ENCODE measurements at regions not wholly inside any gene's neighbourhood (a gene's known extent, or its start where the extent isn't known, plus 50 kb on each side); places are given as distances from the start of the nearest gene placed in this dataset.
"Not testable (repeated sequence)": the region's sequence is repeated elsewhere in the genome, so short reads cannot be mapped to it uniquely, and the experiment has no call there.

DNA sequence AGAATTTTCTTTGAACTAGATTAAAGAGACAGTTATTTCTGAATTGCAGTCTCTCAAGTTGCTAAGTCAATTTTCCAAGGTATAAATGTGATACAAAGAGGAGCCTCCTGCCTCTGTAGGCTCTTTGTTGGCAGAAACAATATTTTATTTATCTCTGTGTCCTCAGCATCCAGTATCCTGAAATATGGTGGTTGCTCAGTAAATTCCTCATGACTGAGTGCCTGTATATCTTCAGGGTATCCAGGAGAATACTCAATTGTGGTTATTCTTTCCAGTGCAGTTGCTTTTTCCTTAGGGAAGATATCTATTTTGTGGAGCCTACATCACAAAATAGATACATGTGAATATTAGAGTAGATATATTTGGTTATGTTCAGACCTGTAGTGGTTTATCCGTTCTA, 144.8 kb upstream of the FERD3L start:
- DNase-seq = no peak

DNA sequence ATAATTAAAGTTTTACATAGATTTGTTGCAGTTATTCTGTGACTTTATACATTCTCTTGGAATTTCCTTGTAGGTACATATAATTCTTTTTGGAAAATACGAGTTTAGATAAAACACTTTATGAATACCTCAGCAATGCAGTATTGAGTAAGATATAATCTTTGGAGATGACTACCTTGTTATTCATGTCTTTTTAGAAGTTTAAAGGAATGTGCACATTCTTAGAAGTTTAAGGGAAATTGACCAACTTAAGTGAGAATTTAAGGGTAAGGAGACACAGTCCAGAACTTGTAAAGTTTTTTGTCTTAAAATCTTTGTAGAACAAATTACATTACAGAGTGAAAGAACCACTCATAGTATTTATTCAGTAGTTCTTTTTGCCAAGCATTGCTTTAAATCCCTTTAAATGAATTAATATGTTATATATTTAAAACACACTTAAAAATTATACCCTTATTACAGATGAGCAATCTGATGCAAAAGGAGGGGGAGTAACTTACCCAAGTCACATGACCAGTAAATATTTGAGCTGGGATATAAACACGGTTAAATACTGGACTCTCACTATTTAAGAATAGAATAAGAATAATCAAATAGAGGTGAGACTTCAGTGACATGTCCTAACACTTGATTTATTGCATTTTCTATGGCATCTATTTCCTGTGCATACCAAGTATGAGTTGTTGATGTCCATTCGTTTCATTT, 139.5 kb upstream of the FERD3L start:
- no peak for DNase-seq

DNA sequence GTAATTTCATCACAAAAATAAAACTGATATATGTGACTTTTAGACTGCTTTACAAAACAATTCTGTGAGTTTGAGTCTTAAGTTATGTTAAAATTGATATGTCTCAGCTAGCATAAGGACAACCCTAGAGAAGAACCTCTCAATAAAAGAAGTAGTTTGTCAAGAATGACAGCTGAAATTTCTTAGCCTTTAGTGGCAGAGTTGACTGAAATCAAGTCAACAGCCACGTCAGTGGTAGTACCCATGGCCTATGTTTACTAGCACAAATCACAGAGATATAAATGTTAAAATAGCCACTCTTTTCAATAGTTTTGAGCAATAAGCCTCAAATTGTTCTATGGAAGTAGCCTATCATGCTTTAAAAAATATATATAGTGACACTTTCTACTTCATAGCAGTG, 138.9 kb upstream of the FERD3L start:
- no peak for DNase-seq

DNA sequence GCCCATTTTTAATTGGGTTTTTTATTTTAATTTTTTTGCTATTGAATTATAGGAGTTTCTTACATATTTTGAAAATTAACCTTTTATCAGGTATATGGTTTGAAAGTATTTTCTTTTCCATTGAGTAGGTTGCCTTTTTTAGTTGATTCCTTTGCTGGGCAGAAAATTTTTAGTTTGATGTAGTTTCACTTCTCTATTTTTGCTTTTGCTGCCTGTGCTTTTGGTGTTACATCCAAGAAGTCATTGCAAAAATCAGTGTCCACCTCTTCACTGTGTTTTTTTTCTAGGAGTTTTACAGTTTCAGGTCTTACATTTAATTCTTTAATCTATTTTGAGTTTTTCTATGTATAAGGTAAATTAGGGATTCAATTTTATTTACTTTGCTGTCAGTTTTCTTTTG, 129.8 kb upstream of the FERD3L start:
- no peak for DNase-seq

DNA sequence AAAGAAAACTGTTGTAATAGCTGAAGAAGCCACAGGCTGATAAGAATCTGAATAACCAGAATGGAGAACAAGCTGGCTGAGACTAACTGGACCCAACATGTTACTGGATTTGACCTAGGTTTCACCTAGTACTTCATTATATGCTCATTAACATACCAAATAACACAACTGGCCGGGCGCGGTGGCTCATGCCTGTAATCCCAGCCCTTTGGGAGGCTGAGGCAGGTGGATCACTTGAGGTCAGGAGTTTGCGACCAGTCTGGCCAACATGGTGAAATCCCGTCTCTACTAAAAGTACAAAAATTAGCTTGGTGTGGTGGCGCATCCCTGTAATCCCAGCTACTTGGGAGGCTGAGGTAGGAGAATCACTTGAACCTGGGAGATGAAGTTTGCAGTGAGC, 127.1 kb upstream of the FERD3L start:
- DNase-seq = not testable (repeated sequence)

DNA sequence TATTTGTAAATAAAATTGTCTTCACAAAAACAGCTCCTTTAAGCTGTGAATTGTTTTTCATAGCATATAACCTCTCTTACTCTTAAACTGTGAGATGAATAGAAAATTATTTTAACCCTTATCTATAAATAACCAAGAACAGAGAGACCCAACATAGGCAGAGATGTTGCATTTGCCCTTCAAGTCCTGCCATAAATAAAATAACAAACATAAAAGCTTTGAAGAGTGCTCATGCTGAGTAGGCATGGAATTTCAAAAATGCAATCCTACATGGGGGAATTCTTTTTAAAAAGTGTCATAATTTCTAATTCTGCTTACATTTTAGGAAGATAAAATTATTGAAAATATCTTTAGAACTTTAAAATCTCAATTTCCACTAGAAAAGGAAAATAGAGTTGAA, 124.1 kb upstream of the FERD3L start:
- no peak for DNase-seq

DNA sequence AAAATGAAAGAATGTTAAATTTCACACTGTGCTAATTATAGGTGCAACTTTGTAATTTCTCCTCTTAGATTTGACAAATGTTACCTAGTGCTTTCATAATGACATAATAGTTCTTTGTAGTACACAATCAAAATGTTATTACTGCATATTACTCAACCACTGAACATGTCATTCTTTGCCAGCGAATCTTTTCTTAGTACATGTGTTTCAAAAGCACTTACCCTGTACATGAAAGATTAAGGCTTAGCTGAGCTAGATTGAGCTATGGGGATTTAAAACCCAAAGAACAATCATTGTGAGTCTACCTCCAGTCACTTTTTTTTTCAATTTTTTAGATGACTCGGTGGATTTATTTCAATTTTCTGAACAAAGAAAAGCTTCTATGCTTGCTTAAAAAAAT, 123.5 kb upstream of the FERD3L start:
- no peak for DNase-seq

DNA sequence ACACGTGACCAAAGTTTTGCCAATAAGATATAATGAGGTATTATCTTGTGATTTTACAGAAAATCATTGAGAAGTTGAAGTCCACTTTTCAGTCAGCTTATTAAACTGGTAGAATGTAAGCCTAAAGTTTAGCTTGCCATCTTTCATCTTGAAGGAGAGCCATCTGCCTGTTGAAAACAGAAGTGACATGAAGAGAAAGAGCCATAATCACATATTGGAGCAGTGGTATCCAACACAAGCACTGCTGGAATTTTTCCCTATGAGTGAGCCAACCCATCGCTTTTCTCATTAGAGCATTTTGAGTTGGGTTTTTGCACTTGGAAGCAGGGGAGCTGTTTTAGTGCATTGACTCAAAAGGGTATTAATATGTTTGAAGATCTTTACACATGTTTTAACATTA, 117.6 kb upstream of the FERD3L start:
- no peak for DNase-seq

DNA sequence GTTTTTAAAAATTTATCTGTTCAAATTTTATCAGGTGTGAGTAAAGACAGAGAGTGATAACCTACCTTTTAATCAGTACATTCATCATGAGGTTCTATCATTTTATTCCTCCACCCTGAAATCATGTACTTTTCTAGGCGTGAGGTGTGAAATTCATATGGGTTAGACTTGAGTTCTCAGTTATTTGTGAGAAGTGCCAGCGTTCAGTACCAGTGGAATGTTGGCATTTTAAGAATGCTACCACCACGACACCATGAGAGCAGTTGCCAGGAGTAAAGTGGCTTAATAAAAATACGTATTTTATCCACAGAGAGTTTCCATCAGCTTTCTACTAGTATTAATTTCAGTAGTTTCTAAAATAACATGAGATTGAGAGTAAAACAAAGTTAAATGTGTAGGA, 104.1 kb upstream of the FERD3L start:
- no peak for DNase-seq

DNA sequence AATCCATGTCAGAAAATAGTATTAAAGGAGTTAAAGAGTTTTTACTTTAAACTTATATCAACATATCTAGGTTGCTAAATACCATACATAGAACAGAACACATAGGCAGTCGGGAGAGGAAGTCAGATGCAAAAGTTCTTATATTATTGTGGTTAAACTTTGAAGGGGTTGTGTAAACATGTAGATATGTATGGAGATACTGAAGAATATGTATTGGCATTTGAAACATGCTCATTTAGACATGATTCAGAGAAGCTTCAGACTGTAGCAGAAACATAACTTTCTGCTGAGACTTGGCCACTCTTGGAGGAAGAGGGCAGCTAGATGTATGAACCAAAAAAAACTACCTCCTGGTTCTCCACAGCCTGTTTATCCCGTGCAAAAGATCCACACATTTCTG, 103.5 kb upstream of the FERD3L start:
- DNase-seq = no peak

DNA sequence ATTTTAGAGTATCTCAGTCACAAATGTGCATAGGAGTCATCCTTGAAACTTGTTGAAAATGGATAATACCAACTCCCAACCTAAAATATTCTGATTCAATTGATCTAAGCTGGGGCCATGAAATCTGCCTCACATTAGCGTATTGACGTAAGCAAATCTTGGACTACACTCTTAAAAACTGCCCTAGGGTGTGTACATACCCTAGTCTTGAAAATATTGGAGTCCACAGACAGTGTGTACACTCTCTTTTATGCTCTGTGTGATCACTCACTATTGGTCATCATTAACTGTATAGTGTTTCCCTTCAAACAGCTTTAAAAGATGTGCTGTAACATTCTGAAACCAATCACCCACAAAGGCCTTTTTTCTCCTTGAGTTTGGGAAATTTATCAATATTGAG, 102.9 kb upstream of the FERD3L start:
- no peak for DNase-seq

DNA sequence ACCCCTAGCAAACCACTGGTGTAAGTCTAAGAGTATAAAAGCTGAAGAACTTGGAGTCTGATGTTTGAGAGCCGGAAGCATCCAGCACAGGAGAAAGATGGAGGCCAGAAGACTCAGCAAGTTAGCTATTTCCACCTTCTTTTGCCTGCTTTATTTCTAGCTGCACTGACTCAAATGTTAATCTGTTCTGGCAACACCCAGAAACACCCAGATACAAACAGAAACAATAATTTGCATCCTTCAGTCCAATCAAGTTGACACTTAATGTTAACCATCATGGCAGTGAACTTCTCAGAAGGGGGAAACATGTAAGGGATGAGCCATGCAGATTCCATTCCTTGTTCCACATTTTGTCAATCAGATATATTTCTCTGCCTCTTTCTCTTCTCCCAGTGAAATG, 101.8 kb upstream of the FERD3L start:
- DNase-seq = no peak

DNA sequence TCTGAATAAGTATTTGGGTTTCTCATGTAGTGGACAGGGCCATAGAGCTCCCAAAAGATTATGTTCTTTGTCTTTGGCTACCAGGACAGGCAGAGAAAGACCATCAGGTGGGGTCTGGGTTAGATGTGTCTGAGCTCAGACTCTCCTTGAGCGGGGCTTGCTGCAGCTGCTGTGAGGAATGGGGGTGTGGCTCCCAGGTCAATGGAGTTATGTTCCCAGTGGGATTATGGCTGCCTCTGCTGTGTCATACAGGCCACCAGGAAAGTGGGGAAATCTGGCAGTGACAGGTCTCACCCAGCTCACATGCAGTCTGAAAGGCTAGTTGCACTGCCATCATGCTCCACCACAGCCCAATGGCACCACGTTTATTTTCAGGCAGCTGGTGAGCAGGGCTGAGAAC, 97.0 kb upstream of the FERD3L start:
- DNase-seq = no peak

DNA sequence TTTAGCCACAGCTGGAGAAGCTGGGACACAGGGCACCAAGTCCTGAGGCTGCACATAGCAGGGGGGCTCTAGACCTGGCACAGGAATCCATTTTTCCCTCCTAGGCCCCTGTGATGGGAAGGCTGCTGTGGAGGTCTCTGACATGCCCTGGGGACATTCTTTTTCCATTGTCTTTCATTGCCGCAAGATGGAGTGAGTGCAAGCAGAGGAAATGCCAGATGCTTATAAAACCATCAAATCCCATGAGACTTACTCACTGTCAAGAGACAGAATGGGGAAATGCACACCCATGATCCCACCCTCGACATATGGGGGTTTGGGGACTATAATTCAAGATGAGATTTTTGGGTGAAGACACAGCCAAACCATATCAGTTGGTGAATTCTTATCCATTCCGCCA, 94.7 kb upstream of the FERD3L start:
- DNase-seq = no peak

DNA sequence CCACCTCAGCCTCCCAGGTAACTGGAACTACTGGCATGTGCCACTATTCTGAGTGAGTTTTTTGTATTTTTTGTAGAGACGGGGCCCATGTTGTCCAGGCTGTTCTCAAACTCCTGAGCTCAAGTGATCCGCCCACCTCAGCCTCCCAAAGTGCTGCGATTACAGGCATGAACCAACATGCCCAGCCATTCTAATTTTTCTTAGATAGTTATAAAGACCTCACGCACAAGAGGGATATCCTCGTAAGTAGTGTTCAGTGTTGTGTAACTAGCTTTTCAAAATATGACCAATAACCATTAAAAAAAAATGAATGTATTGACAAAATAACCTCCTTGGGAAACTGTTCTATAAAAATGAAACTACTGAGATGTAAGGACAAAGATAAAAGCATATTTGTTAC, 90.5 kb upstream of the FERD3L start:
- DNase-seq = no peak

DNA sequence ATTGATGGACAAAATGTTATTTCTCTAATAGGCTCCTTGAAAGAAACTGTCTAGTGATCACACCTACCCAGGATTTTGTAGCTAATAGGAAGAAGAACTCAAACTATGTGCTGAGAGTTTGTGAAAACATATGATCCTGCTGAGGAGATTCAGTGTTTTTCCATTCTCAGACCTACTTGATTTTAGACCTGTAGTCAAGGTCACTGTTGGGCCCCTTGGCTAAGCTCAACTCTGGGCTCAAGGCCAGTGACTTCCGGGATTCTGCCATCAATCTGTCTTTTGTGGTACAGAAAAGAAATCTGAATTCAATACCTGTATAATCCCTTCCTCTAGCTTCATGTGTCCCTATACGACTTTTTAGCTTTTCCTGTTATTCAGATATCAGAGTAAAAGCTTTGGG, 79.7 kb upstream of the FERD3L start:
- no peak for DNase-seq

DNA sequence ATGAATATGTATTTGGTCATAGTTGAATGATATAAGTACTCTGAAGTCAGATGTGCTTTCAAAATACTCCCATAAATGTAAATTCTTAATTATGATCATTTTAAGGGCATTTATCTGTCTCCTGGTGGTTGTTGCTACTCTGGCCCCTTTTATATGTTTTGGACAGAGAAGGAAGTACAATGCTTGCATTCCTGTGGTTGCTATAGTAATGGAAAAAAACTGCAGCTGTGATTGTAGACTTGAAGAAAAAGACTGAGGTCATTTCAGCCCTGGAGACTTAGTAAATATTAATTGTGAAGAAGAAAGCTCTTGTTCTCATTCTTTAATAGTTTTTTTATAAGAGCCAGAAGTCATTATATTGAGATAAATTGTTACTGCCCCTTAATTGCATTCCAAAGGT, 70.2 kb upstream of the FERD3L start:
- no peak for DNase-seq

DNA sequence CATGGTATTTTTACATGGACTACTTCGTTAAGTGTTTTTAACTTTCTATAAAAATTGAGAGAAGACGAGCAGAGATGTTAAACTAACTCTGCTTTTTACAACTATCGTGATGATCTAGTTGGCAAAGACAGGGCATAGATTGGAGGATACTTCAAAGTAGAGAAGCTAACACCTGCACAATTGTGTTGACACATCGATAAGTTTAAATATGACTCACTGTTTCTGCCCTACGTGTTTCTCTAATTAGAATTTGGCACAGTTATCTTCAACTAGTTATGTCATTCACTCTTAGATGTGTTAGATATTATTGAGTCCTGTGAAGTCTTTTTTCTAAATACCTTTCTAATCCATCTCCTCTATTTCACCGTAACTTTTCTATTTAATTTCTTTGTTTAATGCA, 68.5 kb upstream of the FERD3L start:
- DNase-seq = no peak

DNA sequence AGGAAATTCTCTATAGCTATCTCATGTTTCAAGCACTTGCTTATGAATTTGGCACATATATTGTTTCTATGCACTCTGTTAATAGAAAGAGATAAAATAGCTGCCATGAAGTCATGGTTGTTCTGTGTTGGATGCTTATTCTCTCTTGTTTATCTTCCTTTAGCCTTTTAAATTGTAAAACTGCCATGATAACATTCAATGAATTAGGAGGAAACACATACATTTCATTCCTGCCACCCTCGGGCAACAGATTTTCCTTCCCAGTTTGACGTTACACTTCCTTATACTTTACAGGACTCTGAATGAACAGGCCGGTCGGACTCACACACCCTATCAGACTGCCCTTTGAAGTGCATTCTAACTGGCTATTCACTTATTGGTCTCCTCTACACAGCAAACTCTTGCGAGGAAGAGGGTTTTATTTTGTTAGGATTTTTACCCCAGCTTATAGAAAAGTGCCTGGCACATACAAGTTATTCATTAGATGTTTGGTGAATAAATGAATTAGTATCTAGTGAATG, 65.7 kb upstream of the FERD3L start:
- DNase-seq = peak; percentile 43

DNA sequence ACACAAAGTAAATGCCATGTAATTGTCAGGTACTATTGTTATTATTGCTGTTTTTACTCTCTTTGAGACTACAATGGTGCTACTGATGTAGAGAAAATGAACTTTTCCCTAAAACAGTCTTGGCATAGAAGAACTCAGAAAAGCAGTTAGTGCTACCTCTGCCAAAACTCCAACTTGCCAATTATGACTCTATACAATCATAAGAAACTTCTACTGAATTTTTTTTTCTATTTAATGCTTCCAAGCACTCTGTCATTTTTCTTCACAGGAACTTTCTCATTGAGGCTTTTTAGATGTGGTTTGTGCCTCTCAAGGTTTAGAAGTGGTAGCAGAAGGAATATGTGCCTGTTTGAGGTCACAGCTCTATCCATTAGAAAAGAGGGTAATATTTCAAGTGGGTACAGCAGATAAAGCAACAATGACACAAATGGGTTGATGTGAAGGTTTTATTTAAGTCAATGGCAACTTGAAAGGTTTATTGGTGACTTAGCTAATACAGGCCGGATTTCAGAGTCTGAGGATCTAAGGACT, 64.0 kb upstream of the FERD3L start:
- DNase-seq = no peak

DNA sequence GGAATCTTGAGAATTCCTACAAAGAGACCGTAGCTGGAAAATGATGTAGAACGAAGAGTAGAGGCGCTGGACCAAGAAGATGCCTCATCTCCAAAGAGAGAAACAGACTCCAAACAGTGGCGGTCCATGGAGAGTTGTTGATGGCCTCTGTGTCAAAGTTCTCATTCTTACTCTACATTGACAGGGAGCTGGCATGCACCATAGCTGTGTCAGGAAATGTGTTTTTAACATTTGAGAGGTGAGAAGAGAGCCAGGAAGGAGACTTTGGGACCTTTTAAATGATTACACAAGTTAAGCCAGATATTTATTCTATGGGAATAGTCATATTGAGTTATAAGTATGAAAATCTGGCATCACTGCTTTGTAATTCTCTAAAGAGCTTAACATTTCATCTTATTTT, 61.5 kb upstream of the FERD3L start:
- no peak for DNase-seq

DNA sequence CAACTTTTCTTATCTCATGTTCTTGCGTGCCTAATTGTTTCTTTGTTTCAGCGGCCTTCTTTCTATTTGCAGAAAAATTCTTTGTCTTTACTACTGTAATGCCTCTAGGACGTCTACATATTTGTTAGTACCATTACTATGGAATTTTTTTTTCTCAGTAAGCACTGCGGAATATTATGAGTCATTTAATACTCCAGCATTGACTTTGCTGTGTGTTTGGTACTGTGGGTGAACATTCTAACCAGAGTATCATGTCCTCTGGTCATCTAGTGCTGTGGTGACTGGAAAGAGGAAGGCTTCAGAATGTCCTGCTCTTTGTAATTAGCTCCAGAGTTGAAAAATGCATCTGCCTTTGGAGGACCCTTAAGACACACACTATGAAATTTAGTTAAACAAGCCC, 58.5 kb upstream of the FERD3L start:
- DNase-seq = no peak

DNA sequence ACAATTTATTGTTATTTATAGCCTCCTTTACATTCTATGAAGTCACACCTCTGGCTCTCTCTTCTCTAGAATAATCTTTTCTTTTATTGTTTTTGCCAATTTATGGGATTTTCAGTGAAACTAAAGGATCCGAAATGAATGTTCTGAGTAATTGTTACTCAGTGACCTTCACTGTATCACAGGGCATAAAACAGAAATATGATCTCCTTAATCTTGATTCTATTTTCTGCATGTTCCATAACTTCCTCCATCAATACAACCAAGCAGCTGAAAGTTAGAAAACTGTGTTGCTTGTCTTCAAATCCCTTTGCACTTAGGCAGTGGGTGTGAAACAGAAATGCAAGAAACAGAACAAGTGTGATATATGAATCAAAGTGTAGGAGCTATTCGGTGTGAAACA, 57.4 kb upstream of the FERD3L start:
- no peak for DNase-seq

Measured in NCI-H1092 treated with DMSO at 0.1 percent for 48 hours (cell line).